ENCODE measurements at regions not wholly inside any gene's neighbourhood (a gene's known extent, or its start where the extent isn't known, plus 50 kb on each side); places are given as distances from the start of the nearest gene placed in this dataset.
"Not testable (repeated sequence)": the region's sequence is repeated elsewhere in the genome, so short reads cannot be mapped to it uniquely, and the experiment has no call there.

DNA sequence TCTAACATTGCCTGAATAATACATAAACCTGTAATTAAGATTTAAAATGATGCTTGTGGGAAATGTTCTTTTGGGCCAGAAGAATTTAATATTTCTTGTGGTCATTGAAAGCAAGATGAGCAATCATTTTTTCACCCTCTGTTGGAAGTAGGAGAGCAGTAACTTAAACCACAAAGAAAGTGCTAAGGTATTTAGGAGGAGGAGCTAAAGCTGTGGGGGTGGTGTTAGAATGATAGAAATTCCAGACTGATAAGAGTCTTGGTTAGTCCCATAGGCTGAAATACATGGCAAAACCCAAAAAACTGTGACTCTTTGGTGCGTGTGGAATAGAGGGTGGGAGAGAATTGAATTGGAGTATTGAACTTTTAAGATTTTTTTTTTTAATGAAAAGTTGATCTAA is 247.0 kb downstream of the YTHDC2 start:
- Histone ChIP-seq H3K27me3 (peaks cover 0 to 3% (median 0%) of the 10 kb centered on the region in 9 donors), H3K4me1 (no peaks in the 10 kb centered on the region), H3K27ac (no peak overlapping the region), H3K9me3 (no peaks in the 10 kb centered on the region), H3K4me3 (no peak overlapping the region), H3K36me3 (no peaks in the 10 kb centered on the region)
- WGBS, 4 donors: 48 to 68% (median 51%) methylated on average over 1 of the region's 1 CpG
- DNase-seq: no peak
- TF ChIP-seq, protein P1, sequence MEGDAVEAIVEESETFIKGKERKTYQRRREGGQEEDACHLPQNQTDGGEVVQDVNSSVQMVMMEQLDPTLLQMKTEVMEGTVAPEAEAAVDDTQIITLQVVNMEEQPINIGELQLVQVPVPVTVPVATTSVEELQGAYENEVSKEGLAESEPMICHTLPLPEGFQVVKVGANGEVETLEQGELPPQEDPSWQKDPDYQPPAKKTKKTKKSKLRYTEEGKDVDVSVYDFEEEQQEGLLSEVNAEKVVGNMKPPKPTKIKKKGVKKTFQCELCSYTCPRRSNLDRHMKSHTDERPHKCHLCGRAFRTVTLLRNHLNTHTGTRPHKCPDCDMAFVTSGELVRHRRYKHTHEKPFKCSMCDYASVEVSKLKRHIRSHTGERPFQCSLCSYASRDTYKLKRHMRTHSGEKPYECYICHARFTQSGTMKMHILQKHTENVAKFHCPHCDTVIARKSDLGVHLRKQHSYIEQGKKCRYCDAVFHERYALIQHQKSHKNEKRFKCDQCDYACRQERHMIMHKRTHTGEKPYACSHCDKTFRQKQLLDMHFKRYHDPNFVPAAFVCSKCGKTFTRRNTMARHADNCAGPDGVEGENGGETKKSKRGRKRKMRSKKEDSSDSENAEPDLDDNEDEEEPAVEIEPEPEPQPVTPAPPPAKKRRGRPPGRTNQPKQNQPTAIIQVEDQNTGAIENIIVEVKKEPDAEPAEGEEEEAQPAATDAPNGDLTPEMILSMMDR (IDR thresholded peaks at IDR 0.05): no peak
- no peak for TF ChIP-seq POLR2A (IDR thresholded peaks at IDR 0.05)
- intact Hi-C loops (cut with DNase I): no loop called here
- ATAC-seq: no peak

DNA sequence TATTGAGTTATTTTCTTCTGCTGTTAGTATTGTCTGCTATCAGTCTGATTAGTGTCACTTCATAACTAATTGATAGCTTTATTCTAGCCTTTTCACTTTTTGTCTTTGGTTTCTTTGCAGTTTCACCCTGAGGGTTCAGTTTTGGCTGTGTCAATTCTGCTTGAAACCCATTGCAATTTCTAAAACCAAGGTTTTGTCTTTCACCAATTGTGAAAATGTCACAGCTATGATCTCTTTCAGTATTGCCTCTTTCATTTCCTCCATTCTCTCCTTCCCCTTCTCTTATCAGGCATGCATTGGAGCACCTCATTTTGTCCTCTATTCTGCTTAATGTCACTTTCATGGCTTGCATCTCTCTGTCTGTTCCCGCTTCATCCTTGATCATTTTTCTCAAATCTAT is 248.1 kb downstream of the YTHDC2 start:
- intact Hi-C loops (cut with DNase I): no loop called here
- Histone ChIP-seq H3K27me3 (peaks cover 0 to 3% (median 0%) of the 10 kb centered on the region in 9 donors), H3K9me3 (peaks cover 0 to 8% (median 2%) of the 10 kb centered on the region in 12 donors), H3K36me3 (no peaks in the 10 kb centered on the region), H3K4me1 (no peaks in the 10 kb centered on the region), H3K4me3 (no peak overlapping the region), H3K27ac (no peak overlapping the region)
- DNase-seq: no peak
- TF ChIP-seq POLR2A (IDR thresholded peaks at IDR 0.05): no peak
- TF ChIP-seq, protein P1 (IDR thresholded peaks at IDR 0.05): no peak
- no peak for ATAC-seq
- 81 to 88% (median 84%) methylated on average over 1 of the region's 1 CpG for WGBS, 4 donors

DNA sequence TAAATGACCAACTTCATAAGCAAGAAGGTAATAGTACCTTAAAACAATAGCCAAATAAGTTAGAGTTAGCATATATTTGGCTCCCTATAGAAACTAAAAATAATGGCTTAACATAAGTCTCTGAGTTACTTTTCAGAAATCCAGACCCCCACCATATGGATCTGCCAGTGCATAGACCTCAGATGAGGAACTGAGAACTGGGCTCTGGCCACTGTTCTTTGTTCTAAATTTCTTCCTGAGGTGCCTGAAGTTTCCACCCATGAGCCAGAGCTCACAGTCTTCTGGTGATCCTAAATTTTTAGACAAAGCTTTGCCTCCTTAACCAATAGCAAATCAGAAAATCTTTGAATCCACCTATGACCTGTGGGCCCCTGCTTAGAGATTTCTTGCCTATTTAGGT is 250.9 kb downstream of the YTHDC2 start:
- H3K27ac ChIP-seq: no peak overlapping the region
- H3K4me3 ChIP-seq: no peak overlapping the region
- no peak for TF ChIP-seq POLR2A (IDR thresholded peaks at IDR 0.05)
- TF ChIP-seq, protein P1 (IDR thresholded peaks at IDR 0.05): no peak
- H3K4me1 ChIP-seq: no peaks in the 10 kb centered on the region
- H3K36me3 ChIP-seq: no peaks in the 10 kb centered on the region
- no peak for DNase-seq
- H3K27me3 ChIP-seq: no peaks in the 10 kb centered on the region
- intact Hi-C loops (cut with DNase I): no loop called here
- H3K9me3 ChIP-seq: peaks cover 0 to 22% (median 15%) of the 10 kb centered on the region in 12 donors
- no peak for ATAC-seq

- H3K36me3 ChIP-seq; DNase-seq; H3K4me1 ChIP-seq; H3K27ac ChIP-seq; ATAC-seq; intact Hi-C loops (cut with DNase I); H3K4me3 ChIP-seq; H3K27me3 ChIP-seq: not testable (repeated sequence)
- H3K9me3 ChIP-seq: peaks cover 0 to 22% (median 15%) of the 10 kb centered on the region in 12 donors
- WGBS, 4 donors: 43 to 64% (median 47%) methylated on average over 2 of the region's 2 CpGs
These were observed 253.3 kb downstream of the YTHDC2 start for GRCh38 chr5:113766827-113767226.

DNA sequence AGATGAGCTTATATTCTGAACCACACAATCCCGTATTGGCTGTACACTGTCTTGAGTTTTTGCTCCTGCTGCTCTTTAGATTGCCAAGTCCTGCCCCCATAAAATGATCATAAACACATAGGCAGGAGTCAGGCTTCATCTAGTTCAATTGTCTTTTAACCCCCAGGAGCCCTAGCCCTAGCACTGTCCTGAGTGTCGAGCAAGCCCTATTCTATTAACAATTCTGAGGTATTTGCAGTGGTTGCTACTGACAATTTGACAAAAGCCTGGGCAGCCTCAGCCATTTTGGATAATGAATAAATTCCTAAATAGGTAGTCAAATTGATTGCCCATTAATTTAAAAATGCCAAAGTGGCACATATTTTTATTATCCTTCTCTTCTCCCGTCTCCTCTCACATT is 257.2 kb downstream of the YTHDC2 start:
- no peak for TF ChIP-seq POLR2A (IDR thresholded peaks at IDR 0.05)
- TF ChIP-seq, protein P1 (IDR thresholded peaks at IDR 0.05): no peak
- no peak overlapping the region for H3K4me3 ChIP-seq
- H3K27ac ChIP-seq: no peak overlapping the region
- DNase-seq: no peak
- H3K4me1 ChIP-seq: no peaks in the 10 kb centered on the region
- peaks cover 0 to 22% (median 15%) of the 10 kb centered on the region in 12 donors for H3K9me3 ChIP-seq
- no peaks in the 10 kb centered on the region for H3K27me3 ChIP-seq
- no peak for ATAC-seq
- WGBS, 4 donors: 76 to 86% (median 77%) methylated on average over 3 of the region's 3 CpGs
- no peaks in the 10 kb centered on the region for H3K36me3 ChIP-seq
- intact Hi-C loops (cut with DNase I): no loop called here
